MM.1S (cell line): ENCODE measurements at regions not wholly inside any gene's neighbourhood (a gene's known extent, or its start where the extent isn't known, plus 50 kb on each side); places are given as distances from the start of the nearest gene placed in this dataset.
A peak's percentile ranks its signal among the peaks of the same experiment; 100 is the strongest.

Experiments
- DNase-seq: peaks from one replicate; pipeline ENCODE4 v3.0.0-alpha.2; 2015
- H2AFZ ChIP-seq: fragments of 300-600 bp; sonication (generic); 2 replicates; pipeline ENCODE4 v1.6.0; 2016; ENCODE audit warnings: antibody characterized with exemption, low read length
- H3F3A ChIP-seq: fragments of 300-600 bp; sonication (generic); 2 replicates; pipeline ENCODE4 v1.6.1; 2016; ENCODE audit warnings: mild to moderate bottlenecking, antibody characterized with exemption, low read length, moderate library complexity, mixed read lengths; ENCODE audit not compliant: insufficient read depth
- H3K27ac ChIP-seq: fragments of 300-600 bp; sonication (generic); 2 replicates; pipeline ENCODE4 v1.5.1; 2016; ENCODE audit warnings: mild to moderate bottlenecking, low read length
- H3K27me3 ChIP-seq: fragments of 300-600 bp; sonication (generic); replicated peaks from 2 replicates; pipeline ENCODE4 v1.6.0; 2016; ENCODE audit warnings: low read length; ENCODE audit not compliant: insufficient read depth
- H3K36me3 ChIP-seq: fragments of 300-600 bp; sonication (generic); replicated peaks from 2 replicates; pipeline ENCODE4 v1.6.1; 2016; ENCODE audit warnings: mild to moderate bottlenecking, low read length, mixed read lengths; ENCODE audit not compliant: insufficient read depth
- H3K4me1 ChIP-seq: fragments of 300-600 bp; sonication (generic); 2 replicates; pipeline ENCODE4 v1.6.1; 2016; ENCODE audit warnings: low read length, mixed read lengths
- H3K4me2 ChIP-seq: fragments of 300-600 bp; sonication (generic); 2 replicates; pipeline ENCODE4 v1.6.0; 2016; ENCODE audit warnings: low read depth, low read length
- H3K4me3 ChIP-seq: fragments of 300-600 bp; sonication (generic); 2 replicates; pipeline ENCODE4 v1.5.1; 2016; ENCODE audit warnings: low read length, mixed read lengths
- H3K79me2 ChIP-seq: fragments of 300-600 bp; sonication (generic); 2 replicates; pipeline ENCODE4 v1.6.1; 2016; ENCODE audit warnings: mixed run types, low read length, mixed read lengths
- H3K9ac ChIP-seq: fragments of 300-600 bp; sonication (generic); 2 replicates; pipeline ENCODE4 v1.6.1; 2016; ENCODE audit warnings: low read length, mixed read lengths
- H3K9me2 ChIP-seq: fragments of 300-600 bp; sonication (generic); replicated peaks from 2 replicates; pipeline ENCODE4 v1.6.1; 2016; ENCODE audit warnings: mild to moderate bottlenecking, low read length, mixed read lengths; ENCODE audit not compliant: insufficient read depth
- H3K9me3 ChIP-seq: fragments of 300-600 bp; sonication (generic); replicated peaks from 2 replicates; pipeline ENCODE4 v1.6.1; 2016; ENCODE audit warnings: mild to moderate bottlenecking, low read length, mixed read lengths; ENCODE audit not compliant: insufficient read depth
- H4K20me1 ChIP-seq: fragments of 300-600 bp; sonication (generic); 2 replicates; pipeline ENCODE4 v1.6.1; 2016; ENCODE audit warnings: mild to moderate bottlenecking, low read length, moderate library complexity, mixed read lengths; ENCODE audit not compliant: insufficient read depth
- CTCF ChIP-seq: fragments of 300-600 bp; sonication (generic); IDR thresholded peaks from 2 replicates; pipeline ENCODE4 v1.5.1; 2016; ENCODE audit warnings: antibody characterized with exemption, low read length, mixed read lengths
- EZH2 ChIP-seq: fragments of 300-600 bp; sonication (generic); optimal IDR thresholded peaks from 2 replicates; pipeline ENCODE3; 2017; ENCODE audit warnings: low read depth, mild to moderate bottlenecking, antibody characterized with exemption, low read length, mixed read lengths
- EZH2phosphoT487 ChIP-seq: fragments of 300-600 bp; sonication (generic); IDR thresholded peaks from 2 replicates; pipeline ENCODE4 v1.6.1; 2018; ENCODE audit warnings: antibody characterized with exemption, low read length

GRCh38 chr10:4569151-4569550, 256.9 kb upstream of the AKR1E2 start:
- H3K9me3 ChIP-seq = no peaks in the 10 kb centered on the region
- peak overlapping the region; percentile 14; the same call in 1 of the 2 replicates for H2AFZ ChIP-seq

GRCh38 chr10:4568731-4569130, 257.3 kb upstream of the AKR1E2 start:
- H2AFZ ChIP-seq = peak overlapping the region; percentile 14; the same call in 1 of the 2 replicates
- H3K79me2 ChIP-seq = no peaks in the 10 kb centered on the region
- no peaks in the 10 kb centered on the region for H3F3A ChIP-seq
- H3K4me2 ChIP-seq = peak overlapping the region; percentile 61
- DNase-seq = peak; percentile 71
- H3K9me3 ChIP-seq = no peaks in the 10 kb centered on the region
- no peaks in the 10 kb centered on the region for H3K36me3 ChIP-seq
- TF ChIP-seq EZH2phosphoT487 (no peak), CTCF (no peak), EZH2 (no peak)
- peak overlapping the region; percentile 22; the same call in 1 of the 2 replicates for H3K4me3 ChIP-seq
- H4K20me1 ChIP-seq = no peaks in the 10 kb centered on the region
- peak overlapping the region; percentile 38; the same call in 1 of the 2 replicates for H3K27ac ChIP-seq
- H3K27me3 ChIP-seq = no peaks in the 10 kb centered on the region
- no peak overlapping the region for H3K9ac ChIP-seq
- no peaks in the 10 kb centered on the region for H3K9me2 ChIP-seq
- H3K4me1 ChIP-seq = no peaks in the 10 kb centered on the region

More at GRCh38 chr10:4569151-4569550, 256.9 kb upstream of the AKR1E2 start:
- no peaks in the 10 kb centered on the region for H3K27me3 ChIP-seq
- H4K20me1 ChIP-seq = no peaks in the 10 kb centered on the region
- no peaks in the 10 kb centered on the region for H3K79me2 ChIP-seq
- H3K4me3 ChIP-seq = peak overlapping the region; percentile 22; the same call in 1 of the 2 replicates
- peak overlapping the region; percentile 61; the same call in 1 of the 2 replicates for H3K4me2 ChIP-seq
- no peaks in the 10 kb centered on the region for H3K9me2 ChIP-seq
- no peaks in the 10 kb centered on the region for H3K4me1 ChIP-seq
- H3K9ac ChIP-seq = no peak overlapping the region
- peak overlapping the region; percentile 38; the same call in 1 of the 2 replicates for H3K27ac ChIP-seq
- H3K36me3 ChIP-seq = no peaks in the 10 kb centered on the region
- TF ChIP-seq EZH2 = no peak
- TF ChIP-seq CTCF = no peak
- DNase-seq = no peak
- H3F3A ChIP-seq = no peaks in the 10 kb centered on the region

GRCh38 chr10:4568086-4568485, 257.9 kb upstream of the AKR1E2 start:
- H3K27ac ChIP-seq = peak overlapping the region; percentile 38; the same call in 1 of the 2 replicates
- H3K36me3 ChIP-seq = no peaks in the 10 kb centered on the region
- H3K4me2 ChIP-seq = peak overlapping the region; percentile 61
- no peaks in the 10 kb centered on the region for H3K4me1 ChIP-seq
- H3K9ac ChIP-seq = no peak overlapping the region
- 0 out of 2 replicates have a peak overlapping the region, but pooled peaks have one; percentile 14 for H2AFZ ChIP-seq
- DNase-seq = no peak
- H3K9me2 ChIP-seq = no peaks in the 10 kb centered on the region
- H3K27me3 ChIP-seq = no peaks in the 10 kb centered on the region
- H4K20me1 ChIP-seq = no peaks in the 10 kb centered on the region
- no peaks in the 10 kb centered on the region for H3K9me3 ChIP-seq
- TF ChIP-seq EZH2phosphoT487 (no peak), EZH2 (no peak), CTCF (no peak)
- no peaks in the 10 kb centered on the region for H3F3A ChIP-seq
- H3K4me3 ChIP-seq = no peak overlapping the region
- H3K79me2 ChIP-seq = no peaks in the 10 kb centered on the region
